IMR-90 (cell line): ENCODE measurements at regions not wholly inside any gene's neighbourhood (a gene's known extent, or its start where the extent isn't known, plus 50 kb on each side); places are given as distances from the start of the nearest gene placed in this dataset.

Source experiments
- ATAC-seq: fragments of 200-7000 bp; cut with Tn5 transposase; 2 replicates; pipeline ENCODE4 v1.9.1; 2020; ENCODE audit warnings: low read depth, mild to moderate bottlenecking, moderate library complexity
- BruUV-seq: library from RNA; stranded (reverse); fragments of 400-500 nt; replicated peaks from 2 replicates; lab custom pipeline; 2021; lab: Mats Ljungman, UMichigan
- CTCF ChIA-PET: fragments of 300-600 bp; formaldehyde crosslinking; extraction: SDS; loops from one replicate; lab custom pipeline; 2021; ENCODE audit warnings: antibody characterized with exemption; lab: Yijun Ruan, JAX
- POLR2A ChIA-PET: fragments of 300-600 bp; sonication (Branson Sonifier 250); formaldehyde crosslinking; loops from one replicate; lab custom pipeline; 2022; ENCODE audit warnings: antibody characterized with exemption; ENCODE audit not compliant: unreplicated experiment; lab: Charles Lee
- DNase-seq: peaks from one replicate; pipeline ENCODE4 v3.0.0; 2013
- H2AFZ ChIP-seq: replicated peaks from 2 replicates; pipeline ENCODE3; 2013; ENCODE audit warnings: low read length, mild to moderate bottlenecking; ENCODE audit not compliant: poor library complexity
- H2AK5ac ChIP-seq: 2 replicates; pipeline ENCODE4 v1.6.1; 2013; ENCODE audit warnings: low read depth, low read length, inconsistent platforms
- H2AK9ac ChIP-seq: replicated peaks from 2 replicates; pipeline ENCODE3; 2013; ENCODE audit warnings: mild to moderate bottlenecking, low read depth, low read length, moderate library complexity; ENCODE audit not compliant: poor library complexity
- H2BK120ac ChIP-seq: 2 replicates; pipeline ENCODE4 v1.6.1; 2013; ENCODE audit warnings: low read depth, low read length, inconsistent platforms
- H2BK15ac ChIP-seq: 3 replicates; pipeline ENCODE4 v1.6.1; 2013; ENCODE audit warnings: low read depth, low read length, inconsistent platforms
- H2BK20ac ChIP-seq: 2 replicates; pipeline ENCODE4 v1.6.1; 2013; ENCODE audit warnings: low read depth, mild to moderate bottlenecking, inconsistent platforms, low read length, moderate library complexity
- H2BK5ac ChIP-seq: 2 replicates; pipeline ENCODE4 v1.6.1; 2013; ENCODE audit warnings: mild to moderate bottlenecking, low read depth, low read length, inconsistent platforms; ENCODE audit not compliant: poor library complexity, severe bottlenecking
- H3K14ac ChIP-seq: replicated peaks from 2 replicates; pipeline ENCODE4 v1.6.1; 2013; ENCODE audit warnings: low read depth, low read length, inconsistent platforms
- H3K18ac ChIP-seq: 2 replicates; pipeline ENCODE4 v1.6.1; 2013; ENCODE audit warnings: low read depth, low read length, control low read depth
- H3K23ac ChIP-seq: 2 replicates; pipeline ENCODE4 v1.6.1; 2013; ENCODE audit warnings: low read depth, low read length, inconsistent platforms
- H3K27ac ChIP-seq: 2 replicates; pipeline ENCODE4 v1.5.1; 2013; ENCODE audit warnings: mild to moderate bottlenecking, control low read depth, low read length; ENCODE audit not compliant: insufficient read depth
- H3K27me3 ChIP-seq: 2 replicates; pipeline ENCODE4 v1.6.1; 2013; ENCODE audit warnings: low read length; ENCODE audit not compliant: control insufficient read depth, insufficient read depth
- H3K36me3 ChIP-seq: 2 replicates; pipeline ENCODE4 v1.6.1; 2013; ENCODE audit warnings: low read length, mixed read lengths; ENCODE audit not compliant: control insufficient read depth, insufficient read depth
- H3K4ac ChIP-seq: 2 replicates; pipeline ENCODE4 v1.6.1; 2013; ENCODE audit warnings: low read depth, low read length, inconsistent platforms
- H3K4me1 ChIP-seq: 2 replicates; pipeline ENCODE4 v1.6.1; 2013; ENCODE audit warnings: low read length, mixed read lengths; ENCODE audit not compliant: control insufficient read depth, insufficient read depth
- H3K4me2 ChIP-seq: 2 replicates; pipeline ENCODE4 v1.6.1; 2013; ENCODE audit warnings: low read depth, mild to moderate bottlenecking, control low read depth, low read length, moderate library complexity
- H3K4me3 ChIP-seq: 2 replicates; pipeline ENCODE4 v1.5.1; 2013; ENCODE audit warnings: low read depth, mild to moderate bottlenecking, control low read depth, low read length, moderate library complexity; ENCODE audit not compliant: insufficient read depth
- H3K56ac ChIP-seq: 2 replicates; pipeline ENCODE4 v1.6.1; 2013; ENCODE audit warnings: low read length, inconsistent platforms; ENCODE audit not compliant: insufficient read depth; ENCODE audit errors: extremely low read depth
- H3K79me1 ChIP-seq, 2 experiments: 2 replicates each; pipeline ENCODE4 v1.6.1; 2013; ENCODE audit warnings: low read length in 2 of 2, inconsistent platforms in 1 of 2, low read depth in 1 of 2
- H3K9ac ChIP-seq: 2 replicates; pipeline ENCODE4 v1.6.1; 2013; ENCODE audit warnings: low read depth, low read length, control low read depth
- H3K9me1 ChIP-seq: 2 replicates; pipeline ENCODE4 v1.6.1; 2013; ENCODE audit warnings: low read length, inconsistent platforms; ENCODE audit not compliant: insufficient read depth
- H3K9me3 ChIP-seq: 2 replicates; pipeline ENCODE4 v1.6.1; 2013; ENCODE audit warnings: low read length; ENCODE audit not compliant: control insufficient read depth, insufficient read depth
- H4K20me1 ChIP-seq: 2 replicates; pipeline ENCODE4 v1.6.1; 2013; ENCODE audit warnings: low read length, inconsistent platforms; ENCODE audit not compliant: insufficient read depth
- H4K5ac ChIP-seq: 2 replicates; pipeline ENCODE4 v1.6.1; 2013; ENCODE audit warnings: mild to moderate bottlenecking, low read depth, low read length, control low read depth
- H4K8ac ChIP-seq, 2 experiments: 2 replicates each; pipeline ENCODE4 v1.6.1; 2013; ENCODE audit warnings: low read depth in 2 of 2, low read length in 2 of 2, control low read depth in 1 of 2, inconsistent platforms in 1 of 2
- H4K91ac ChIP-seq: 2 replicates; pipeline ENCODE4 v1.6.1; 2013; ENCODE audit warnings: low read depth, low read length, inconsistent platforms; ENCODE audit not compliant: insufficient read depth
- CEBPB ChIP-seq: IDR thresholded peaks from 2 replicates; pipeline ENCODE4 v1.6.1; 2012; ENCODE audit warnings: low read depth, low read length, improper control_type of control experiment
- CHD1 ChIP-seq: IDR thresholded peaks from 2 replicates; pipeline ENCODE4 v1.6.1; 2012; ENCODE audit warnings: low read depth, low read length, improper control_type of control experiment
- FOS ChIP-seq: fragments of 150-350 bp; IDR thresholded peaks from 2 replicates; pipeline ENCODE4 v1.6.1; 2016; ENCODE audit warnings: low read depth, low read length
- MAFK ChIP-seq: IDR thresholded peaks from 2 replicates; pipeline ENCODE4 v1.6.1; 2012; ENCODE audit warnings: low read depth, low read length, improper control_type of control experiment
- MAZ ChIP-seq: IDR thresholded peaks from 2 replicates; pipeline ENCODE4 v1.6.1; 2012; ENCODE audit warnings: low read depth, mild to moderate bottlenecking, low read length, improper control_type of control experiment, moderate library complexity, borderline replicate concordance
- MXI1 ChIP-seq: IDR thresholded peaks from 2 replicates; pipeline ENCODE4 v1.6.1; 2012; ENCODE audit warnings: low read depth, mild to moderate bottlenecking, low read length, moderate library complexity, borderline replicate concordance
- NFE2L2 ChIP-seq: fragments of 150-350 bp; IDR thresholded peaks from 2 replicates; pipeline ENCODE4 v1.6.1; 2016; ENCODE audit warnings: low read depth, mild to moderate bottlenecking, low read length
- POLR2A ChIP-seq: IDR thresholded peaks from 2 replicates; pipeline ENCODE4 v1.6.1; 2012; ENCODE audit warnings: mild to moderate bottlenecking, low read depth, low read length
- RAD21 ChIP-seq: IDR thresholded peaks from 2 replicates; pipeline ENCODE4 v1.6.1; 2012; ENCODE audit warnings: low read length, improper control_type of control experiment
- RCOR1 ChIP-seq: IDR thresholded peaks from 2 replicates; pipeline ENCODE4 v1.6.1; 2012; ENCODE audit warnings: mild to moderate bottlenecking, low read length, improper control_type of control experiment; ENCODE audit not compliant: insufficient replicate concordance
- RFX5 ChIP-seq: IDR thresholded peaks from 2 replicates; pipeline ENCODE4 v1.8.0; 2012; ENCODE audit warnings: low read depth, mild to moderate bottlenecking, low read length, moderate library complexity
- SMC3 ChIP-seq: fragments of 150-350 bp; IDR thresholded peaks from 2 replicates; pipeline ENCODE4 v1.6.1; 2016; ENCODE audit warnings: low read depth, mild to moderate bottlenecking, antibody characterized with exemption, low read length, moderate library complexity
- WGBS, 2 experiments: methylation state at CpG; one replicate each; pipeline versions ENCODE4 v1.1.5 to v1.1.7; 2013; ENCODE audit warnings: missing lambda C conversion rate in 2 of 2; ENCODE audit not compliant: insufficient read length in 1 of 2; ENCODE audit errors: extremely low coverage in 2 of 2; 5-methylcytosine and 5-hydroxymethylcytosine counted together
- dilution Hi-C: fragments of 300-500 bp; cut with HindIII; formaldehyde crosslinking; loops from one replicate; pipeline ENCODE4 v1.14.3; 2018; ENCODE audit warnings: low sequenced_read_pairs; ENCODE audit not compliant: unreplicated experiment
- in situ Hi-C: fragments of 300-500 bp; cut with MboI; formaldehyde crosslinking; loops from 3 replicates; pipeline ENCODE4 v1.14.3; 2019; ENCODE audit warnings: low sequenced_read_pairs, inconsistent platforms, mixed read lengths
- intact Hi-C: fragments of 100-400 bp; cut with micrococcal nuclease; formaldehyde crosslinking; loops from 2 replicates; pipeline ENCODE4 v1.10.0; 2022
- TF ChIP-seq, protein P1 (sequence below): conservative IDR thresholded peaks from 2 replicates; pipeline ENCODE4 v1.5.1; 2012; ENCODE audit warnings: mild to moderate bottlenecking, low read depth, low read length, improper control_type of control experiment
- TF ChIP-seq, protein P2 (sequence below): fragments of 150-350 bp; IDR thresholded peaks from 2 replicates; pipeline ENCODE4 v1.6.1; 2017; ENCODE audit warnings: mild to moderate bottlenecking, antibody characterized with exemption, low read length, low read depth

DNA sequence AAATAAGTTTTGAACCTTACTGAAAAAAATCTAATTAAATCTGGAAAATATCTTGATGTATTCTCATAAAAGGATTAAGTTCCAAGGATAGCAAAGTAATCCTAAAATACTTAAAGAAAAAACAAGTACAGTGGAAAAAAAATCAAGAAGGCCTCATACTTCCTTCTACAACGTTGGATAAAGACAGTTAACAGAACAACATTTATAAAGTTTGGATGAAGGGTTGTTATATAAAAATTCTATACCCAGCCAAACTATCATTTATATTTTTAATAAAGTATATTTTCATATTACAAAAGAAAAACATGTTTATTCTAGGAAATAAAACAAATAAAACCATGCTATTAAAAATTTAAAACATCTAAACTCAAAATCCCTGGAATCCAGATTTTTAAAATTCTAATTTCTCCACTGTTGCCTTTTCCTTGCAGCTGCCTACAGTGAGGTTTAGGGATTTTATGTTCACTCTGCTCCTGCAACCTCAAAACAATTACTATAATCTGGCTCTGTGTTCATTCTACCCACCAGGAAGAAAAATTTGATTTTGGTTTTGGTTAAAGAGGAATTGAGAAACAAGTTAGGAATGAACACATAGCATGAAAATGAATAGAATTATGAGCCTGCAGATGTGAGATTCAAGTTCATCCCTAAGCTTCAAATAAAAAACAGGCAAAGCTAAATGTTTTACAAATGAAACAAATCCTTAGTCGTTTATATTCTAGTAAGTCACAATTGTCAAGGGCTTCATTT is 142.8 kb downstream of the LPIN1 start:
- H3K27me3 ChIP-seq: no peaks in the 10 kb centered on the region
- ChIA-PET POLR2A (no interaction called here), CTCF (interaction anchor here (0.5 kb wide), 1 partner anchor 110 kb away, joined by 3 read pairs; no protein-coding TSS in a partner anchor)
- H3K23ac ChIP-seq: no peak overlapping the region
- H2BK15ac ChIP-seq: no peak overlapping the region
- H3K9ac ChIP-seq: no peak overlapping the region
- ATAC-seq: no peak
- H2AFZ ChIP-seq: no peak overlapping the region
- no peaks in the 10 kb centered on the region for H4K20me1 ChIP-seq
- no peak for TF ChIP-seq NFE2L2
- TF ChIP-seq, protein P1, sequence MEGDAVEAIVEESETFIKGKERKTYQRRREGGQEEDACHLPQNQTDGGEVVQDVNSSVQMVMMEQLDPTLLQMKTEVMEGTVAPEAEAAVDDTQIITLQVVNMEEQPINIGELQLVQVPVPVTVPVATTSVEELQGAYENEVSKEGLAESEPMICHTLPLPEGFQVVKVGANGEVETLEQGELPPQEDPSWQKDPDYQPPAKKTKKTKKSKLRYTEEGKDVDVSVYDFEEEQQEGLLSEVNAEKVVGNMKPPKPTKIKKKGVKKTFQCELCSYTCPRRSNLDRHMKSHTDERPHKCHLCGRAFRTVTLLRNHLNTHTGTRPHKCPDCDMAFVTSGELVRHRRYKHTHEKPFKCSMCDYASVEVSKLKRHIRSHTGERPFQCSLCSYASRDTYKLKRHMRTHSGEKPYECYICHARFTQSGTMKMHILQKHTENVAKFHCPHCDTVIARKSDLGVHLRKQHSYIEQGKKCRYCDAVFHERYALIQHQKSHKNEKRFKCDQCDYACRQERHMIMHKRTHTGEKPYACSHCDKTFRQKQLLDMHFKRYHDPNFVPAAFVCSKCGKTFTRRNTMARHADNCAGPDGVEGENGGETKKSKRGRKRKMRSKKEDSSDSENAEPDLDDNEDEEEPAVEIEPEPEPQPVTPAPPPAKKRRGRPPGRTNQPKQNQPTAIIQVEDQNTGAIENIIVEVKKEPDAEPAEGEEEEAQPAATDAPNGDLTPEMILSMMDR: no peak
- no peak for TF ChIP-seq RAD21
- TF ChIP-seq CHD1: no peak
- no peak for TF ChIP-seq MXI1
- TF ChIP-seq POLR2A: no peak
- TF ChIP-seq MAFK: no peak
- no peak for TF ChIP-seq RCOR1
- TF ChIP-seq CEBPB: no peak
- TF ChIP-seq RFX5: no peak
- no peak for TF ChIP-seq FOS
- no peak for TF ChIP-seq MAZ
- no peak for TF ChIP-seq SMC3
- TF ChIP-seq, protein P2, sequence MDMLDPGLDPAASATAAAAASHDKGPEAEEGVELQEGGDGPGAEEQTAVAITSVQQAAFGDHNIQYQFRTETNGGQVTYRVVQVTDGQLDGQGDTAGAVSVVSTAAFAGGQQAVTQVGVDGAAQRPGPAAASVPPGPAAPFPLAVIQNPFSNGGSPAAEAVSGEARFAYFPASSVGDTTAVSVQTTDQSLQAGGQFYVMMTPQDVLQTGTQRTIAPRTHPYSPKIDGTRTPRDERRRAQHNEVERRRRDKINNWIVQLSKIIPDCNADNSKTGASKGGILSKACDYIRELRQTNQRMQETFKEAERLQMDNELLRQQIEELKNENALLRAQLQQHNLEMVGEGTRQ: no peak
- no peaks in the 10 kb centered on the region for H3K4me1 ChIP-seq
- no peak overlapping the region for H4K91ac ChIP-seq
- H3K36me3 ChIP-seq: no peaks in the 10 kb centered on the region
- intact Hi-C loops: no loop called here
- dilution Hi-C loops: no loop called here
- no peak overlapping the region for H2AK9ac ChIP-seq
- no peaks in the 10 kb centered on the region for H3K9me1 ChIP-seq
- H4K5ac ChIP-seq: no peak overlapping the region
- DNase-seq: no peak
- no peak overlapping the region for H2BK5ac ChIP-seq
- peaks cover 7% of the 10 kb centered on the region for H3K9me3 ChIP-seq
- H3K4me3 ChIP-seq: no peak overlapping the region
- no CpG with 5 or more reads among the region's 2 CpGs for WGBS, 2 experiments
- H3K4ac ChIP-seq: no peak overlapping the region
- H3K79me1 ChIP-seq: no peaks in the 10 kb centered on the region
- no peak overlapping the region for H3K56ac ChIP-seq
- H3K4me2 ChIP-seq: no peak overlapping the region
- H3K14ac ChIP-seq: no peak overlapping the region
- no peak overlapping the region for H2BK120ac ChIP-seq
- no peak overlapping the region for H3K18ac ChIP-seq
- no peak overlapping the region for H2AK5ac ChIP-seq
- H4K8ac ChIP-seq: no peak overlapping the region
- BruUV-seq: no TSS peak
- H3K27ac ChIP-seq: no peak overlapping the region
- in situ Hi-C loops: no loop called here
- H2BK20ac ChIP-seq: no peak overlapping the region
